Loucy (cell line): ENCODE measurements at regions not wholly inside any gene's neighbourhood (a gene's known extent, or its start where the extent isn't known, plus 50 kb on each side); places are given as distances from the start of the nearest gene placed in this dataset.

Experiments
- H2AFZ ChIP-seq: fragments of 200-600 bp; sonication (generic); 2 replicates; pipeline ENCODE4 v1.6.0; 2016; ENCODE audit warnings: antibody characterized with exemption, mild to moderate bottlenecking, low read length, moderate library complexity
- H3F3A ChIP-seq: fragments of 200-600 bp; 2 replicates; pipeline ENCODE4 v1.6.0; 2016; ENCODE audit warnings: antibody characterized with exemption, low read depth, mild to moderate bottlenecking
- H3K27me3 ChIP-seq: fragments of 200-600 bp; sonication (generic); 2 replicates; pipeline ENCODE4 v1.6.1; 2014; ENCODE audit warnings: low read length, mild to moderate bottlenecking; ENCODE audit not compliant: insufficient read depth, poor library complexity, severe bottlenecking
- H3K36me3 ChIP-seq: fragments of 200-600 bp; sonication (generic); 2 replicates; pipeline ENCODE4 v1.6.1; 2016; ENCODE audit warnings: low read length; ENCODE audit not compliant: insufficient read depth
- H3K4me1 ChIP-seq: fragments of 200-600 bp; sonication (generic); 2 replicates; pipeline ENCODE4 v1.5.1; 2014; ENCODE audit warnings: low read length, mild to moderate bottlenecking; ENCODE audit not compliant: insufficient read depth, poor library complexity, severe bottlenecking
- H3K4me2 ChIP-seq: fragments of 200-600 bp; sonication (generic); 2 replicates; pipeline ENCODE4 v1.6.0; 2014; ENCODE audit warnings: antibody characterized with exemption, low read length, low read depth, mild to moderate bottlenecking; ENCODE audit not compliant: poor library complexity, severe bottlenecking
- H3K4me3 ChIP-seq: fragments of 200-600 bp; sonication (generic); 2 replicates; pipeline ENCODE4 v1.5.1; 2014; ENCODE audit warnings: low read length, mild to moderate bottlenecking, mixed read lengths; ENCODE audit not compliant: poor library complexity, severe bottlenecking
- H3K79me2 ChIP-seq: fragments of 200-600 bp; sonication (generic); 2 replicates; pipeline ENCODE4 v1.6.1; 2014; ENCODE audit warnings: low read length; ENCODE audit not compliant: insufficient read depth
- H3K9ac ChIP-seq: fragments of 200-600 bp; sonication (generic); 2 replicates; pipeline ENCODE4 v1.6.0; 2014; ENCODE audit warnings: mild to moderate bottlenecking, low read depth, low read length, moderate library complexity; ENCODE audit not compliant: poor library complexity, severe bottlenecking
- H3K9me2 ChIP-seq: fragments of 200-600 bp; sonication (generic); replicated peaks from 2 replicates; pipeline ENCODE4 v1.6.1; 2016; ENCODE audit warnings: low read depth, low read length, mixed read lengths
- H3K9me3 ChIP-seq: fragments of 200-600 bp; sonication (generic); 2 replicates; pipeline ENCODE4 v1.6.1; 2014; ENCODE audit warnings: mild to moderate bottlenecking, antibody characterized with exemption, low read length, low read depth; ENCODE audit not compliant: insufficient read depth
- H4K20me1 ChIP-seq: fragments of 200-600 bp; sonication (generic); 2 replicates; pipeline ENCODE4 v1.6.0; 2014; ENCODE audit warnings: antibody characterized with exemption, low read length, mild to moderate bottlenecking; ENCODE audit not compliant: insufficient read depth, poor library complexity, severe bottlenecking
- EZH2phosphoT487 ChIP-seq: fragments of 200-600 bp; IDR thresholded peaks from 2 replicates; pipeline ENCODE4 v1.6.1; 2018; ENCODE audit warnings: antibody characterized with exemption, mild to moderate bottlenecking, moderate library complexity, borderline replicate concordance
- TF ChIP-seq, protein P1 (sequence below): fragments of 200-600 bp; sonication (generic); conservative IDR thresholded peaks from 2 replicates; pipeline ENCODE4 v1.5.1; 2014; ENCODE audit warnings: mild to moderate bottlenecking, antibody characterized with exemption, low read length

DNA sequence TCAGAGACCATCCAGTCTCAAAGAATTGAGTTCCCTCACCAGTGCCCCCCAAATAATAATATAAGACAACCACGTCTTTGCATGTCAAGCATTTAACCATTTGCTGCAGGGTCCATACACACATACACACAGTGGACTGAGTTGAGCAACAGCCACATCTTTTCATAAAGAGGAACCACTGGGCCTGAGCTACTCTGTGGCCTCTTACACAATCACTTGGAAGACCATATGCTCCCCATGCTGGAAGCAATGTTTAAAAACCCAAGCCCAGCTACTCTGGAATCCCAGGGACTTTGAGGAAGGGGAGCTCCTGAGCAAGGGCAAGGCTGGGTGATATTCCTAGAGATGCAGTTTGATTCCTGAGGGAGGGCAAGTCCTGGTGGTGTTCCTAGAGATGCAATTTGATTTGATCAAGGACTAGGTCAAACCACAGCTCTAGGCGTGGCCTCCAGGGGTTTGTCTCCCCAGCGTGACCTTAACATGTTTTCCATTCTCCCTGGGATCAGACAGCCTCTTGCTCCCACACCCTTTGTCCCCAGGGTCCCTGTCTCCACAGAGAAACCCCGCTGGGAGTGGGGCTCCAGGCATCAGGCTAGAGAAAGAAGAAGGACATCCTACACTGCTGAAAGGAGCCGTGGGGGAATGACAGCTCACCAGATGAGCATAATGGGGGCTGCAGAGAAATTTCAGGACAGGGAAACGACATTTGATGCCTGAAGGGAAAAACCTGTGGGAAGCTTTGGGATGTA is 376.2 kb upstream of the MGMT start:
- H3K4me3 ChIP-seq, result no peak overlapping the region
- H2AFZ ChIP-seq, result no peak overlapping the region
- no peaks in the 10 kb centered on the region for H3K4me1 ChIP-seq
- H3K9ac ChIP-seq, result no peak overlapping the region
- no peaks in the 10 kb centered on the region for H3K9me2 ChIP-seq
- no peaks in the 10 kb centered on the region for H4K20me1 ChIP-seq
- no peaks in the 10 kb centered on the region for H3K36me3 ChIP-seq
- no peaks in the 10 kb centered on the region for H3K79me2 ChIP-seq
- TF ChIP-seq EZH2phosphoT487, result no peak
- TF ChIP-seq, protein P1, sequence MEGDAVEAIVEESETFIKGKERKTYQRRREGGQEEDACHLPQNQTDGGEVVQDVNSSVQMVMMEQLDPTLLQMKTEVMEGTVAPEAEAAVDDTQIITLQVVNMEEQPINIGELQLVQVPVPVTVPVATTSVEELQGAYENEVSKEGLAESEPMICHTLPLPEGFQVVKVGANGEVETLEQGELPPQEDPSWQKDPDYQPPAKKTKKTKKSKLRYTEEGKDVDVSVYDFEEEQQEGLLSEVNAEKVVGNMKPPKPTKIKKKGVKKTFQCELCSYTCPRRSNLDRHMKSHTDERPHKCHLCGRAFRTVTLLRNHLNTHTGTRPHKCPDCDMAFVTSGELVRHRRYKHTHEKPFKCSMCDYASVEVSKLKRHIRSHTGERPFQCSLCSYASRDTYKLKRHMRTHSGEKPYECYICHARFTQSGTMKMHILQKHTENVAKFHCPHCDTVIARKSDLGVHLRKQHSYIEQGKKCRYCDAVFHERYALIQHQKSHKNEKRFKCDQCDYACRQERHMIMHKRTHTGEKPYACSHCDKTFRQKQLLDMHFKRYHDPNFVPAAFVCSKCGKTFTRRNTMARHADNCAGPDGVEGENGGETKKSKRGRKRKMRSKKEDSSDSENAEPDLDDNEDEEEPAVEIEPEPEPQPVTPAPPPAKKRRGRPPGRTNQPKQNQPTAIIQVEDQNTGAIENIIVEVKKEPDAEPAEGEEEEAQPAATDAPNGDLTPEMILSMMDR, result no peak
- no peak overlapping the region for H3K4me2 ChIP-seq
- H3K9me3 ChIP-seq, result no peaks in the 10 kb centered on the region
- H3F3A ChIP-seq, result no peaks in the 10 kb centered on the region
- H3K27me3 ChIP-seq, result no peaks in the 10 kb centered on the region

DNA sequence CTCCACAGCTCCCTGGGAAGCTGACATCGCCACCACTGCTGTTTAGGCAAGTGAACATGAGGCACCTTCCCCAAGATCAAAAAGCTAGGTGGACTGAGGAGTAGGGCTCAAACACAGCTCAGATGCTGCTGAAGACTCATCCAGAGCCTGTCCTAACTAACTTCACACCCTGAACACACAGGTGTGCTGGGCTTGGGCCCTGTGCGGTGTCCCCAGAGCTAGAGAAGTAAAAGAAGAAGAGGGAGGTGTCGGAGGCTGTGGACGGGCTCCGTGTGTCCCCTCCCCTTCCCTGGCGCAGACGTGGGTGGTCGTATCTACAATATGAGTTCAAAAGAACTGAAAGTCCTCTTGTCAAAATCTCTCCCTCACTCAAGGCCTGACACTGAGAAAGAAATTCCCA is 373.4 kb upstream of the MGMT start:
- no peaks in the 10 kb centered on the region for H3K4me1 ChIP-seq
- no peaks in the 10 kb centered on the region for H3K9me2 ChIP-seq
- H3K27me3 ChIP-seq, result no peaks in the 10 kb centered on the region
- no peak overlapping the region for H3K4me3 ChIP-seq
- no peak overlapping the region for H2AFZ ChIP-seq
- no peak overlapping the region for H3K4me2 ChIP-seq
- H3K36me3 ChIP-seq, result no peaks in the 10 kb centered on the region
- TF ChIP-seq, protein P1, result no peak
- TF ChIP-seq EZH2phosphoT487, result no peak
- no peaks in the 10 kb centered on the region for H3K79me2 ChIP-seq
- H3K9me3 ChIP-seq, result no peaks in the 10 kb centered on the region
- H3K9ac ChIP-seq, result no peak overlapping the region
- no peaks in the 10 kb centered on the region for H4K20me1 ChIP-seq
- no peaks in the 10 kb centered on the region for H3F3A ChIP-seq

DNA sequence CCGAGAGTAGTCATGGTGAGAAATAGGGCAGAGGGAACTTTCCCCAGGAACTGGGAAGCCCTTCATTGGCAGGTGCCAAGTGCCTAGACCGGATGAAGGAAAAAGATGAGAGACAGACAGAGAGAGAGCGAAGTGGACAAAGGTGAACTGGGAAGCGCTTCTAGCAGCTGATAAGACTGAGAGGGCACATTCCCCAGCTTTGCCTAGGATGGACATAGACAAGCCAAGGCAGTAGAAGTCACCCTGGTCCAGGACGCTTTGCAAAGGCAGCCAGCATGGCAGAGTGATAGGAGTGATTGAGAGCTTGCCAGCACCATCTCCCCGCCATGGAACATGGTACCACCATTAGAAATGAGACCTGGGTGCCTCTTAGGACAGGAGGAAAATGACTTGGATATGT is 372.8 kb upstream of the MGMT start:
- Histone ChIP-seq H3K9ac (no peak overlapping the region), H3K4me3 (no peak overlapping the region), H4K20me1 (no peaks in the 10 kb centered on the region), H3K9me3 (no peaks in the 10 kb centered on the region), H3K4me2 (no peak overlapping the region), H3K36me3 (no peaks in the 10 kb centered on the region), H3F3A (no peaks in the 10 kb centered on the region), H3K79me2 (no peaks in the 10 kb centered on the region), H3K27me3 (no peaks in the 10 kb centered on the region), H2AFZ (no peak overlapping the region), H3K9me2 (no peaks in the 10 kb centered on the region), H3K4me1 (no peaks in the 10 kb centered on the region)
- no peak for TF ChIP-seq EZH2phosphoT487
- TF ChIP-seq, protein P1, result no peak
